Endothelial cell of umbilical vein (primary cell): ENCODE measurements at regions not wholly inside any gene's neighbourhood (a gene's known extent, or its start where the extent isn't known, plus 50 kb on each side); places are given as distances from the start of the nearest gene placed in this dataset.

Experiments
- BruUV-seq: library from RNA; stranded (reverse); fragments of 400-500 nt; replicated peaks from 2 replicates; lab custom pipeline; 2021; lab: Mats Ljungman, UMichigan
- CTCF ChIA-PET: fragments of 300-600, 350-600 bp; sonication (Branson Sonifier 250); formaldehyde crosslinking; loops from one replicate; lab custom pipeline; 2021; ENCODE audit warnings: antibody characterized with exemption, inconsistent platforms; lab: Charles Lee
- POLR2A ChIA-PET: fragments of 300-600, 350-600 bp; sonication (Branson Sonifier 250); formaldehyde crosslinking; loops from one replicate; lab custom pipeline; 2021; ENCODE audit warnings: antibody characterized with exemption, inconsistent platforms; lab: Charles Lee
- DNase-seq: peaks from one replicate; pipeline ENCODE4 v3.0.0-alpha.2; 2011; ENCODE audit warnings: low read depth, low spot score
- FAIRE-seq: peaks from 2 replicates; lab custom pipeline; 2011; peaks lifted over from hg19 to GRCh38; lab: Jason Lieb, UNC
- H2AFZ ChIP-seq: 2 replicates; pipeline ENCODE4 v1.6.0; 2012; ENCODE audit warnings: low read depth, low read length, control low read depth, inconsistent platforms
- H3K27ac ChIP-seq: 2 replicates; pipeline ENCODE4 v1.5.1; 2011; ENCODE audit warnings: low read depth, mild to moderate bottlenecking, control low read depth, low read length, moderate library complexity; ENCODE audit not compliant: insufficient read depth
- H3K27me3 ChIP-seq, 2 experiments: 2 replicates each; pipeline versions ENCODE4 v1.6.0 to v1.6.1; 2011; ENCODE audit warnings: low read length in 2 of 2, mixed read lengths in 1 of 2; ENCODE audit not compliant: control insufficient read depth in 2 of 2, insufficient read depth in 2 of 2
- H3K36me3 ChIP-seq, 2 experiments: 2 replicates in 1 of 2; 3 replicates in 1 of 2; pipeline ENCODE4 v1.5.1; 2011; ENCODE audit warnings: low read length in 2 of 2, mild to moderate bottlenecking in 1 of 2, moderate library complexity in 1 of 2; ENCODE audit not compliant: control insufficient read depth in 2 of 2, insufficient read depth in 2 of 2; ENCODE audit errors: extremely low read depth in 1 of 2
- H3K4me1 ChIP-seq: 3 replicates; pipeline ENCODE4 v1.5.1; 2011; ENCODE audit warnings: mild to moderate bottlenecking, low read length; ENCODE audit not compliant: control insufficient read depth, insufficient read depth; ENCODE audit errors: extremely low read depth
- H3K4me2 ChIP-seq: 2 replicates; pipeline ENCODE4 v1.6.1; 2011; ENCODE audit warnings: low read length, control low read depth, mixed read lengths; ENCODE audit not compliant: insufficient read depth
- H3K4me3 ChIP-seq, 3 experiments: fragments of 200-600 bp in 1 of 3; sonication (generic), shearing (Covaris generic) in 1 of 3; replicated peaks in 1 of 3; 2 replicates each; pipeline ENCODE4 v1.5.1; 2011 to 2016; ENCODE audit warnings: control low read depth in 3 of 3, low read length in 3 of 3, mild to moderate bottlenecking in 2 of 3, inconsistent platforms in 1 of 3, low read depth in 1 of 3, moderate library complexity in 1 of 3; ENCODE audit not compliant: insufficient read depth in 1 of 3
- H3K79me2 ChIP-seq: 2 replicates; pipeline ENCODE4 v1.6.0; 2012; ENCODE audit warnings: low read length, inconsistent platforms; ENCODE audit not compliant: control insufficient read depth, insufficient read depth
- H3K9ac ChIP-seq: replicated peaks from 2 replicates; pipeline ENCODE3; 2011; ENCODE audit warnings: low read length, control low read depth; ENCODE audit not compliant: insufficient read depth; ENCODE audit errors: extremely low read depth
- H3K9me1 ChIP-seq: replicated peaks from 3 replicates; pipeline ENCODE4 v1.6.0; 2011; ENCODE audit warnings: mild to moderate bottlenecking, low read length; ENCODE audit not compliant: control insufficient read depth, insufficient read depth; ENCODE audit errors: extremely low read depth
- H3K9me3 ChIP-seq: replicated peaks from 2 replicates; pipeline ENCODE4 v1.5.1; 2012; ENCODE audit warnings: low read length, inconsistent platforms; ENCODE audit not compliant: control insufficient read depth, insufficient read depth
- H4K20me1 ChIP-seq: replicated peaks from 2 replicates; pipeline ENCODE3; 2011; ENCODE audit warnings: mild to moderate bottlenecking, low read length; ENCODE audit not compliant: control insufficient read depth, insufficient read depth; ENCODE audit errors: extremely low read depth
- EZH2 ChIP-seq: IDR thresholded peaks from 2 replicates; pipeline ENCODE4 v1.6.1; 2012; ENCODE audit warnings: borderline replicate concordance, low read depth, mild to moderate bottlenecking, moderate library complexity, low read length, inconsistent platforms; ENCODE audit not compliant: severe bottlenecking
- FOS ChIP-seq: IDR thresholded peaks from 2 replicates; pipeline ENCODE4 v1.6.1; 2011; ENCODE audit warnings: mild to moderate bottlenecking, low read length, moderate library complexity, borderline replicate concordance; ENCODE audit not compliant: insufficient read depth
- GATA2 ChIP-seq: IDR thresholded peaks from 2 replicates; pipeline ENCODE4 v1.7.0; 2011; ENCODE audit warnings: low read depth, mild to moderate bottlenecking, moderate library complexity, mixed read lengths, low read length; ENCODE audit not compliant: insufficient read length, insufficient read depth
- JUN ChIP-seq: IDR thresholded peaks from 2 replicates; pipeline ENCODE4 v1.6.1; 2011; ENCODE audit warnings: borderline replicate concordance, low read depth; ENCODE audit not compliant: insufficient read length, insufficient read depth
- MYC ChIP-seq: IDR thresholded peaks from one replicate; pipeline ENCODE4 v1.6.1; 2011; ENCODE audit warnings: mild to moderate bottlenecking, low read depth, low read length
- POLR2A ChIP-seq: IDR thresholded peaks from 2 replicates; pipeline ENCODE4 v1.6.1; 2012; ENCODE audit warnings: low read depth, mild to moderate bottlenecking, control low read depth, low read length
- POLR2AphosphoS5 ChIP-seq: IDR thresholded peaks from 2 replicates; pipeline ENCODE4 v1.6.1; 2012; ENCODE audit warnings: low read depth, mild to moderate bottlenecking, control low read depth, low read length, moderate library complexity; ENCODE audit not compliant: insufficient read depth
- dilution Hi-C: fragments of 300-500 bp; cut with MboI; formaldehyde crosslinking; loops from one replicate; pipeline ENCODE4 v1.15.0; 2019; ENCODE audit warnings: low sequenced_read_pairs; ENCODE audit not compliant: extremely low pct_ligation_motif_present
- intact Hi-C: fragments of 100-400 bp; cut with micrococcal nuclease; formaldehyde crosslinking; loops from one replicate; pipeline ENCODE4 v1.10.0; 2022
- TF ChIP-seq, protein P1 (sequence below): IDR thresholded peaks from 2 replicates; pipeline ENCODE4 v1.6.1; 2011; ENCODE audit not compliant: insufficient read depth, insufficient read length
- TF ChIP-seq, protein P2 (sequence below), 2 donors: IDR thresholded peaks; 1 replicate in 1 of 2; 2 replicates in 1 of 2; pipeline ENCODE4 v1.5.1; 2011; ENCODE audit warnings: low read length in 2 of 2, mild to moderate bottlenecking in 2 of 2, moderate library complexity in 2 of 2, control low read depth in 1 of 2, inconsistent platforms in 1 of 2, low read depth in 1 of 2; ENCODE audit not compliant: insufficient read depth in 1 of 2; ENCODE audit errors: extremely low read depth in 1 of 2

DNA sequence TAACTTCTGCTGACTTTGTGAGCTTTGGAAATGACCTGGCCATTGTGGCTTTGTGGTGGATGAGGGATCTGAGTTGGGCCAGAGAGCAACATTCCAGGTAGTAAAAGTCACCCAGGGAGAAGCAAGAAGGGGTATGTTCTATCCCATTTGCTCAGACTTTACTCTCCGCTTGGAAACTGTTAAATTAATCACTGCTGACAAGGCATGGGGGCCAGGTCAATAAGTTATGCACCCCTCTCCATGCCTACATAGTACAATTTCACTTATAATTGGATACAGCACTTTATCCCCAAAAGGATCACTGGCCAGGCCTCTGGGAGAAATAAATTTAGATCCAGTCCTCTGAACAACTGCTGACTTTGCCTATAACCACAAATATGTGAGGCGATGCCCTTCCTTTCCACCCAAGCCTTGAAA lies 92.1 kb downstream of the RPRM start:
- no peak overlapping the region for H3K9ac ChIP-seq
- POLR2A ChIA-PET: no interaction called here
- BruUV-seq: no TSS peak

More for the DNA sequence above, 92.1 kb downstream of the RPRM start:
- no peaks in the 10 kb centered on the region for H3K79me2 ChIP-seq
- no peak for DNase-seq
- no peak overlapping the region for H3K4me3 ChIP-seq
- no peaks in the 10 kb centered on the region for H3K27me3 ChIP-seq
- peaks cover 4% of the 10 kb centered on the region for H3K9me3 ChIP-seq
- no peak overlapping the region for H2AFZ ChIP-seq
- H3K27ac ChIP-seq: no peak overlapping the region
- H4K20me1 ChIP-seq: no peaks in the 10 kb centered on the region
- H3K4me2 ChIP-seq: no peak overlapping the region
- dilution Hi-C loops (no loop called here), intact Hi-C loops (no loop called here)
- CTCF ChIA-PET: no interaction called here
- no peaks in the 10 kb centered on the region for H3K4me1 ChIP-seq
- no peak for TF ChIP-seq FOS
- no peak for TF ChIP-seq POLR2A
- no peak for TF ChIP-seq MYC
- TF ChIP-seq, protein P1, sequence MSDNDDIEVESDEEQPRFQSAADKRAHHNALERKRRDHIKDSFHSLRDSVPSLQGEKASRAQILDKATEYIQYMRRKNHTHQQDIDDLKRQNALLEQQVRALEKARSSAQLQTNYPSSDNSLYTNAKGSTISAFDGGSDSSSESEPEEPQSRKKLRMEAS: no peak
- TF ChIP-seq POLR2AphosphoS5: no peak
- no peak for TF ChIP-seq JUN
- no peak for TF ChIP-seq EZH2
- TF ChIP-seq, protein P2, sequence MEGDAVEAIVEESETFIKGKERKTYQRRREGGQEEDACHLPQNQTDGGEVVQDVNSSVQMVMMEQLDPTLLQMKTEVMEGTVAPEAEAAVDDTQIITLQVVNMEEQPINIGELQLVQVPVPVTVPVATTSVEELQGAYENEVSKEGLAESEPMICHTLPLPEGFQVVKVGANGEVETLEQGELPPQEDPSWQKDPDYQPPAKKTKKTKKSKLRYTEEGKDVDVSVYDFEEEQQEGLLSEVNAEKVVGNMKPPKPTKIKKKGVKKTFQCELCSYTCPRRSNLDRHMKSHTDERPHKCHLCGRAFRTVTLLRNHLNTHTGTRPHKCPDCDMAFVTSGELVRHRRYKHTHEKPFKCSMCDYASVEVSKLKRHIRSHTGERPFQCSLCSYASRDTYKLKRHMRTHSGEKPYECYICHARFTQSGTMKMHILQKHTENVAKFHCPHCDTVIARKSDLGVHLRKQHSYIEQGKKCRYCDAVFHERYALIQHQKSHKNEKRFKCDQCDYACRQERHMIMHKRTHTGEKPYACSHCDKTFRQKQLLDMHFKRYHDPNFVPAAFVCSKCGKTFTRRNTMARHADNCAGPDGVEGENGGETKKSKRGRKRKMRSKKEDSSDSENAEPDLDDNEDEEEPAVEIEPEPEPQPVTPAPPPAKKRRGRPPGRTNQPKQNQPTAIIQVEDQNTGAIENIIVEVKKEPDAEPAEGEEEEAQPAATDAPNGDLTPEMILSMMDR (IDR thresholded peaks at IDR 0.05; ENCODE audit: extremely low read depth in 1 of 2, insufficient read depth in 1 of 2, low read depth in 1 of 2, low read length in 2 of 2): no peak
- no peak for TF ChIP-seq GATA2
- H3K9me1 ChIP-seq: no peaks in the 10 kb centered on the region
- no peaks in the 10 kb centered on the region for H3K36me3 ChIP-seq
- FAIRE-seq: no peak
